ENCODE measurements at regions not wholly inside any gene's neighbourhood (a gene's known extent, or its start where the extent isn't known, plus 50 kb on each side); places are given as distances from the start of the nearest gene placed in this dataset.

DNA sequence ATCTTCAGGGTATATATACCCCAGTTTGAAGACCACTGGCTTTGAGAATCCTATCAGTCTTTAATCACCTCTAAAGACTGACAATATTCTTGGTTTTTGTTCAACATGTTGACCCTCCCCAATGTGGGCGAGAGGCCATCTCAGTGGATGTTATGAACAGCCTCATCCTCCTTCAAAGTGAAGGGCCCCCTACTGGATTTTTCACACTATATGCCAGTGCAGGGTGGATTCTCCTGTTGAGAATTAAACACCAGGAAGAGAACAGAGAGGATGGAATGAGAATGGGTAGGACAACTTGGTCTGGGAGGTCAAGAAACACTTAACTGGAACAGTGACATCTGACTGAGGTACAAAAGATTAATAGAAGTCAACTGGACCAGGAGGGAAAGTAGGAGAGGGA lies 327.1 kb downstream of the MAFB start:
- H3K27me3 ChIP-seq = no peaks in the 10 kb centered on the region
- H3K36me3 ChIP-seq = no peaks in the 10 kb centered on the region
- intact Hi-C loops (cut with DNase I) = no loop called here
- TF ChIP-seq POLR2AphosphoS5 (IDR thresholded peaks at IDR 0.05; ENCODE audit: insufficient read depth in 1 of 2, low read depth in 1 of 2) (no peak), POLR2A (IDR thresholded peaks at IDR 0.05) (no peak)
- TF ChIP-seq, protein P1, sequence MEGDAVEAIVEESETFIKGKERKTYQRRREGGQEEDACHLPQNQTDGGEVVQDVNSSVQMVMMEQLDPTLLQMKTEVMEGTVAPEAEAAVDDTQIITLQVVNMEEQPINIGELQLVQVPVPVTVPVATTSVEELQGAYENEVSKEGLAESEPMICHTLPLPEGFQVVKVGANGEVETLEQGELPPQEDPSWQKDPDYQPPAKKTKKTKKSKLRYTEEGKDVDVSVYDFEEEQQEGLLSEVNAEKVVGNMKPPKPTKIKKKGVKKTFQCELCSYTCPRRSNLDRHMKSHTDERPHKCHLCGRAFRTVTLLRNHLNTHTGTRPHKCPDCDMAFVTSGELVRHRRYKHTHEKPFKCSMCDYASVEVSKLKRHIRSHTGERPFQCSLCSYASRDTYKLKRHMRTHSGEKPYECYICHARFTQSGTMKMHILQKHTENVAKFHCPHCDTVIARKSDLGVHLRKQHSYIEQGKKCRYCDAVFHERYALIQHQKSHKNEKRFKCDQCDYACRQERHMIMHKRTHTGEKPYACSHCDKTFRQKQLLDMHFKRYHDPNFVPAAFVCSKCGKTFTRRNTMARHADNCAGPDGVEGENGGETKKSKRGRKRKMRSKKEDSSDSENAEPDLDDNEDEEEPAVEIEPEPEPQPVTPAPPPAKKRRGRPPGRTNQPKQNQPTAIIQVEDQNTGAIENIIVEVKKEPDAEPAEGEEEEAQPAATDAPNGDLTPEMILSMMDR (IDR thresholded peaks at IDR 0.05) = no peak
- no peak overlapping the region for H3K27ac ChIP-seq
- no peaks in the 10 kb centered on the region for H3K9me3 ChIP-seq
- no peaks in the 10 kb centered on the region for H3K4me1 ChIP-seq
- no peak overlapping the region for H3K4me3 ChIP-seq
- DNase-seq (ENCODE audit: extremely low spot score in 2 of 2) = no peak

DNA sequence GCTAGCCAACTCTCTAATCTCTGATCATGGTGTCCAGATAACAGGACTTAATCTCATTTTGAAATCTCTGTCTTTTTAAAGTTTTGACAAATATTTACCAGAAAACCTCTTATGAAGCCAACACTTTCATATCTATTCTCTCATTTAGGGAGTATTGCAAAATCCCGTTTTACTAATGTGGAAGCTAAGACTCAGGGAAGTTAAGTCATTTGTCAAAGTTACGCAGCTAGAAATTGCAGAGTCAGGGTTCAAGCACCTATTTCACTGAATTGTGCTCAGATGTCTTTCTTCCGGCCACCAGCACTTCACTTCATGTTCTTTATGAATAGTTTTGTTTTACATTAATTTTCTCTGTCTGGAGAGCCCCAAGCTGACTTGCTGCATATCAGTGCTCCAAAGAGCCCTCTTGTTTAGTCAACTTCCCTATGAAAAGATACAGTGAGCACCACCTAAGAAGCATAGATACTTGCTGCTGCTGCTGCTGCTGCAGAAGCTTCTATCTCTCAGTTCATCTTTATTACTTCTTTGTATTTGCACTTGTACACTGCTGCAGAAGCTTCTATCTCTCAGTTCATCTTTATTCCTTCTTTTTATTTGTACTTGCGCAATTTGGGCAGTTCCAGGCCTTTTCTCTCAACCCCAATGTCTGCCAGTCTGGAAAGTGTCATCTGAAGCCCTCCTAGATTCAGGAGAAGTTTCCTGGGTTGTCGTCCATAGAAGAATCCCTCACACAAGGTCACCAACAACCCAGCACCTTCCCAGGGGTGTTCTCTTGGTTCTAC lies 329.7 kb downstream of the MAFB start:
- intact Hi-C loops (cut with DNase I) = no loop called here

DNA sequence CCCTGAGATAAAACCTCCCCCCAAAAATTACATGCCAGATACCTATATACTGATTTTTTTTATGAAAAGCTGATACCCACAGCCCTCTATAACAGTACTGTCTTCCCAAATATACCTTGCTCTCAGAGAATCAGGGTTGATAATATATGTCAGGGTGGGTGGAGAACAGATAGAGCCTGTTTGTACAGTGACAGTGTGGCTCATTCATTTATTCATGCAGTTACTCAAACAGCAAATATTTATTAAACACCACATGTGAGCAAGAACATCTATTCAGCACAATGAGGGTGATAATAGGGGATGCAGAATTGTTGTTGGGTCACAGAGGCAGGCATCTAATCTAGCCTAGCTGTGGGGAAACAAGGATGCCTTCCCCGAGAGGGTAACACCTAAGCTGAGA lies 334.2 kb downstream of the MAFB start:
- no peaks in the 10 kb centered on the region for H3K27me3 ChIP-seq
- H3K9me3 ChIP-seq = no peaks in the 10 kb centered on the region
- H3K4me1 ChIP-seq = no peaks in the 10 kb centered on the region
- H3K4me3 ChIP-seq = no peak overlapping the region
- intact Hi-C loops (cut with DNase I) = no loop called here
- TF ChIP-seq, protein P1 (IDR thresholded peaks at IDR 0.05) = no peak
- TF ChIP-seq POLR2AphosphoS5 (IDR thresholded peaks at IDR 0.05; ENCODE audit: insufficient read depth in 1 of 2, low read depth in 1 of 2) = no peak
- TF ChIP-seq POLR2A (IDR thresholded peaks at IDR 0.05) = no peak
- H3K36me3 ChIP-seq = no peaks in the 10 kb centered on the region
- no peak for DNase-seq (ENCODE audit: extremely low spot score in 2 of 2)
- H3K27ac ChIP-seq = no peak overlapping the region

More for the DNA sequence above, 329.7 kb downstream of the MAFB start:
- Histone ChIP-seq H3K4me3 (no peak overlapping the region), H3K27ac (no peak overlapping the region), H3K4me1 (no peaks in the 10 kb centered on the region), H3K36me3 (no peaks in the 10 kb centered on the region), H3K27me3 (no peaks in the 10 kb centered on the region), H3K9me3 (no peaks in the 10 kb centered on the region)
- TF ChIP-seq POLR2AphosphoS5 (IDR thresholded peaks at IDR 0.05; ENCODE audit: insufficient read depth in 1 of 2, low read depth in 1 of 2) = no peak
- TF ChIP-seq, protein P1 (IDR thresholded peaks at IDR 0.05) = no peak
- TF ChIP-seq POLR2A (IDR thresholded peaks at IDR 0.05) = no peak
- no peak for DNase-seq (ENCODE audit: extremely low spot score in 2 of 2)

DNA sequence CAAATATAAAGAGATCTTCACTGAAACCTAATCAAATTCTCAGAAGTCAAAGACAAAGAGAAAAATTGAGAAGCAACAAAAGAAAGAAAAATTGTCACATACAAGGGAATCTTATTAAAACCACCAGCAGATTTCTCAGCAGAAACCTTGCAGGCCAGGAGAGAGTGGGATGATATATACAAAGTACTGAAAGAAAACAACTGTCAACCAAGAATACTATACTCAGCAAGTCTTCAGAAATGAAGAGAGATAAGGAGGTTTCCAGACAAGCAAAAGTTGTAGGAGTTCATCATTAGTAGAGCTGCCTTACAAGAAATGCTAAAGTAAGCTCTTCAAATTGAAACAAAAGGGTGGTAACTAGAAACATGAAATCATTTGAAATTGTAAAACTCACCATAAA lies 345.6 kb downstream of the MAFB start:
- Histone ChIP-seq H3K9me3 (peaks cover 18% of the 10 kb centered on the region), H3K27ac (no peak overlapping the region), H3K4me1 (no peaks in the 10 kb centered on the region), H3K27me3 (no peaks in the 10 kb centered on the region), H3K4me3 (no peak overlapping the region), H3K36me3 (no peaks in the 10 kb centered on the region)
- DNase-seq (ENCODE audit: extremely low spot score in 2 of 2) = no peak
- intact Hi-C loops (cut with DNase I) = no loop called here
- TF ChIP-seq, protein P1 (IDR thresholded peaks at IDR 0.05) = no peak
- TF ChIP-seq POLR2A (IDR thresholded peaks at IDR 0.05) (no peak), POLR2AphosphoS5 (IDR thresholded peaks at IDR 0.05; ENCODE audit: insufficient read depth in 1 of 2, low read depth in 1 of 2) (no peak)

DNA sequence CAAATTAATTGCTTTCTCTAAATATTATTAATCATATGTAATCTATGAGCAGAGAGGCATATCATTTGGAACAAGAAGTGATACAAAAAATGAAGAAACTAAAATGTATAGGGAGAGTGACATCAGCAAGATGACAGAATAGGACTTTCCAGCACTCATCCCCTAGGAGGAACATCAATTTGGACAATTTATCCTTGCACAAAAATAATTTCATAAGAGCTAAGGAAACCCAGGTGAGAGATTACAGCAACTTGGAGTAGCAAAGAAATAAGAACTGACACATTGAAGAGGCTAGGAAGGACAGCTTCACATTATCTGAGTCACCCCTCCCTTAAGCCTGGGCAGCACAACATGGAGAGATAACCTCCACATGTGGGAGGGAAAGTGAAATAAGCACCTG lies 347.5 kb downstream of the MAFB start:
- peaks cover 18% of the 10 kb centered on the region for H3K9me3 ChIP-seq
- intact Hi-C loops (cut with DNase I) = no loop called here
- no peak for TF ChIP-seq POLR2AphosphoS5 (IDR thresholded peaks at IDR 0.05; ENCODE audit: insufficient read depth in 1 of 2, low read depth in 1 of 2)
- no peak for TF ChIP-seq POLR2A (IDR thresholded peaks at IDR 0.05)
- TF ChIP-seq, protein P1 (IDR thresholded peaks at IDR 0.05) = no peak
- H3K4me3 ChIP-seq = no peak overlapping the region
- no peak for DNase-seq (ENCODE audit: extremely low spot score in 2 of 2)
- H3K27ac ChIP-seq = no peak overlapping the region
- H3K36me3 ChIP-seq = no peaks in the 10 kb centered on the region
- H3K4me1 ChIP-seq = peaks cover 2% of the 10 kb centered on the region
- H3K27me3 ChIP-seq = no peaks in the 10 kb centered on the region
